Ishikawa (cell line): ENCODE measurements at regions not wholly inside any gene's neighbourhood (a gene's known extent, or its start where the extent isn't known, plus 50 kb on each side); places are given as distances from the start of the nearest gene placed in this dataset.

Experiments used
- EGR1 ChIP-seq: IDR thresholded peaks from 2 replicates; pipeline ENCODE4 v1.6.1; 2012
- TAF1 ChIP-seq: IDR thresholded peaks from 2 replicates; pipeline ENCODE4 v1.6.1; 2012; ENCODE audit warnings: low read depth, mild to moderate bottlenecking

- TF ChIP-seq EGR1, result no peak
- no peak for TF ChIP-seq TAF1
Observed at GRCh38 chr7:45971171-45971570, 50.1 kb upstream of the IGFBP3 start.
